NCI-H226 (cell line): ENCODE measurements at regions not wholly inside any gene's neighbourhood (a gene's known extent, or its start where the extent isn't known, plus 50 kb on each side); places are given as distances from the start of the nearest gene placed in this dataset.
A peak's percentile ranks its signal among the peaks of the same experiment; 100 is the strongest.

Experiments used
- DNase-seq: peaks from one replicate; pipeline ENCODE4 v3.0.0-alpha.2; 2015

DNA sequence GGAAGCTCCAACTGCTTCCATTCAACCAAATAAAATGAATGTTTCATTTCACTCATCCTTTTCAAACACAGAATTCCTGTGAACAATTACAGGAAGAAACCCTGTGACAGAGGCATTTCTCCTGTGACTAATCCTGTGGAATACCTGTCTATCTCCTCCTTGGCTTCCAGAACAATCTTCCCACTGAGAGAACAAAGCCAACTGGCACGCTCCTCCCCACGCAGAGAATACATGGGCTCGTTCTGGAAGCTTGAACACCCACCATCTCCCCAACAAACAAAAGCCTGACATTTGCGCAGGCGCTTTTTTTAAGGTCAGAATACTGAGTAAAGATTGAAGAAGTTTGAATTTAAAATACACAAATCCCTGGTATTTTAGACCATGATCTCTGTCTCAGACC, 104.7 kb upstream of the SLC66A3 start:
- DNase-seq, result no peak

DNA sequence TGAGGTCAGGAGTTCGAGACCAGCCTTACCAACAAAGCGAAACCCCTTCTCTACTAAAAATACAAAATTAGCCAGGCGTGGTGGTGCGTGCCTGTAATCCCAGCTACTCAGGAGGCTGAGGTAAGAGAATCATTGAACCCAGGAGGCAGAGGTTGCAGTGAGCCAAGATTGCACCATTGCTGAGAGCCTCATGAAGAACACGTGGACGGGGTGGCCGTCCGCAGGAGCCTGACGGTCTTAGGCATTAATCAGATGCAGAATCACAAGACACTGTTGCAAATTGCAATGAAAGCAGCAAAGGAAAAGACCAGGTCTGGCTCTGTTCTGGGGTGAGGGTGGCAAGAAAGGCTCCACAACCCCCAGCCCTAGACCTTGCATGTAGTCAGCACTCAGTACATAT, 104.0 kb upstream of the SLC66A3 start:
- DNase-seq, result no peak

DNA sequence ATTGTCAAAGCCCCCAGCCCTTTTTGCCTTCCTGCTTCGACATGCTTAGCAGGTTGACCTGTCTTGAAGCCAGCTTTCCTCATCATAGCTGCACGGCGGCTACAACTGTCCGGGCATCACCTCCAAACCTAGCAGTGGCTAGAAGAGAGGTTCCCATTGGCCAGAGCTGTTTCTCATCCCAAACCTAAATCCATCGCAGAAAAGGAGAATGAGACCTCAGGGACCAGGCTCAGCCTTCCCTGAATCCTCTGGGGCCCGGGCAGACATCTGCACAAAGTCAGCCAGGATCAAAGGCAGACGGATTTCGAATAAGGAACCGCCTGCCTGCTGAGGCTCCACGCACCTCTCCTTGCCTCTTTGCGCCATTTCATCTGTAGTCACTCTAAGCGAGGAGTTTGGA, 101.7 kb upstream of the SLC66A3 start:
- no peak for DNase-seq

DNA sequence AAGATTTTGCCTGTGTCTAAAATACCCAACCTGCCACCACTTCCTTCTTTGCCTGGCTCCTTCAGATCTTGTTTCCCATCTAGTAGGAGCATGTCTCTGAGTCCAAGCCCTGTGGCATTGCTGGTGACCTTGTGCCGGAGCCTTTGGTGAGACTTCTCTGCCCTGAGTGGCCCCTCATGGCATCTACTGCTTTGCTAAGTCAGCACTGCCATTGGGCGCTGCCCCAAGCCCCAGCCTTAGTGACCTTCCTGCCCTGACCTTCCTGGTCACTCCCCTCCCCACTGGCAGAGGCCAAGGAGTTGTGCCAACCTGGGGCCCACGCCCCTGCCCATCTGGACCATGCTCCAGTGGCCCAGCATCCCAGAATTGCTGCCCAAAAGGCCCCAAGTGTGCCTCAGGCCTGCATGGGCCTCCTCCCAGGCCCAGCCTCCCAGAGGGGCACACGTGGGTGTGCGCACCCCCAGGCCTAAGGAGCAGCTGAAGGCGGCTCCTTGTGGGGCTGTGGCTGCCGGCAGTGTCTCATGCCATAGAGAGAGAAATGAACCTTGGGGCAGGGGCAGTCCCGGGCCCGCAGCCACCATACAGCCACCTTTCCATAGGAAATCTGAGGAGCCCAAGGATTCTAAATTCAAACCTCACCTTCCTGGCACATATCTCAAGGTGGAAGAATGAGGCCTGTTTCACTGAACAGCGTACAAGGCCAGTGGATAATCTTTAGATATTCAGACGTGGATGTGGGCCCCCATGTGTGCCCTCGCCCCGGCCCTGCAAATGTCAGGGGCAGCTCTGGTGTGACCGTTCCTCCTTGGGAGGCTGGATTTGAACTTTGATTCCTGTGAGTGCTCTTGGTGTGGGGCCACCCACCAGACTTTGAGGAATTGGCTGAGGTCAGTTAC, 100.2 kb upstream of the SLC66A3 start:
- no peak for DNase-seq

DNA sequence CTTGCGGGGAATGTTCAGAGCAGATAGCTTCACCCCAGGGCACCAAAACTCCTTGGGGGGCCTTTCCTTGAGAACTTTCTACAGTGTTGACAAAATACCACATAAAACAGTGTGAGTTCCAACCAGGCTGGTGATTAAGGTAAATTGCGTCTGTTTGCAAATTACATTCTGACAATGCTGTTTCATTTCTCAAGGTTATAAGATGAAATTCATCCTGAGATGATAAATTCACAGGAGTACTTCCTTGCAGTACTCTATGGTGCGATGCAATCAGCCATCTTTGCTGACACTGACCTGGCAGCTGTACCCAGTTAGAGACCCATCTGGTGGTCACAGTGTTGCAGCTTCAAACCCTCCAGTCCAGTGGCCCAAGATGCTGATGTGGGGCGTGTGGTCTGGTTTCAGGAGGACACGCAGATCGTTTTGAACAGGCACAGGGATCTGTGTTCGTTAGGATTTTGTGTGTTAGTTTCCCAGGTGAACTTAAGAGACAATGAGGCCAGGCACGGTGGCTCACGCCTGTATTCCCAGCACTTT, 99.5 kb upstream of the SLC66A3 start:
- no peak for DNase-seq

DNA sequence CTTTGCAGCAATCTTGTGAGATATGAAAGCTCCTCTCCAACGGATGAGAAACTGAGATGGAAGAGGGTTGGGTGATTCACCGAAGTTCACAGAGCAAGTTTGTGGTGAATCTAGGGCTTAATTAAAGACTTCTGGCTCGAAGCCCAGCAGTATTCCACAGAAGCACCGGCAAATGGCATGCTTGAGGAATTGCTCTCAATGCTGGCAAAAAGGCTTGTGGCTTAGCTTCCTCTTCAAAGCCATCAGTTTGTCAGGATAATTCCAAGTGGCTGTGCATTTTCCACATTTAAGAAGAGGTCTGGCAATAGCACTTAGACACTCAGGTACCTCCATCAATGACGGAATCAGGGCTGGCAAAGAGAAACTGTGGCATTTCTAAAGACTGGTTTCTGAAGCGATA, 98.7 kb upstream of the SLC66A3 start:
- peak; percentile 51 for DNase-seq

DNA sequence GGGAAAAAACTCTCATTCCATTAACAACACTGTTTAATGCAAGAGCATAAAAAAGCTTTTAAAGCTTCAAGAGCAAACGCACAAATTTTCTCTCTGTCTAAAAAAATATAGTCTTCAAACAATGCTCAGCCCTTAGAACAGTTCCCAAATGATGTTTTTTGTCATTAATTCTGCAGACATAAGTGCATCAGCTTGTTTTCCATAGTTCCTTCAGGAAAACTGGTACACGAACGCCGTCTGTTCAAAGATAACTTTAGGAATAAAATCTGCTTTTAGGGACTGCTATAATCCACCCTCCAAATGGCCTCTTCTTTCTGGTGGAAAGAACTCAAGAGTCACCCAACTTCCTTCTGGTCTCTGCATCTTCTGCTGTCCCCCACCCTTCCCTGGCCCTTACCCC, 98.2 kb upstream of the SLC66A3 start:
- no peak for DNase-seq

DNA sequence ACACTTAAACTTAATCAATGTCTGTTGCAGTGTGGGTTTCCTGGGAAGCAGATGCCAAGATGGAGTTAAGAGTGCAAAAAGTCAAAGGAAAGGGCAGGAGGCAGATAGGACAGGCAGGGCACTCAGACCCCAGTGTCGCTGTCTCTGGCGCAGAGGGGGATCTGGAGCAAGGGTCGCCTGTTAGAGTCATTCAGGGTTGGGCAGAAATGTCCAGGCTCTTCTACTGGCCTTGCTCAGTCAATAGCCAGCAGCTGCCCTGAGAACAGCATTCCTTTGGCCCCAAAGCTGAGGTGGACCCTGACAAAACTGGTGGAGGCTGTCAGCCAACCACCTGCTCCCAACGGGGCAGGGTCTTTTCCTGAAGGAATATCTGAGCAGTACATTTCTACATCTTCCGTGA, 97.1 kb upstream of the SLC66A3 start:
- no peak for DNase-seq

DNA sequence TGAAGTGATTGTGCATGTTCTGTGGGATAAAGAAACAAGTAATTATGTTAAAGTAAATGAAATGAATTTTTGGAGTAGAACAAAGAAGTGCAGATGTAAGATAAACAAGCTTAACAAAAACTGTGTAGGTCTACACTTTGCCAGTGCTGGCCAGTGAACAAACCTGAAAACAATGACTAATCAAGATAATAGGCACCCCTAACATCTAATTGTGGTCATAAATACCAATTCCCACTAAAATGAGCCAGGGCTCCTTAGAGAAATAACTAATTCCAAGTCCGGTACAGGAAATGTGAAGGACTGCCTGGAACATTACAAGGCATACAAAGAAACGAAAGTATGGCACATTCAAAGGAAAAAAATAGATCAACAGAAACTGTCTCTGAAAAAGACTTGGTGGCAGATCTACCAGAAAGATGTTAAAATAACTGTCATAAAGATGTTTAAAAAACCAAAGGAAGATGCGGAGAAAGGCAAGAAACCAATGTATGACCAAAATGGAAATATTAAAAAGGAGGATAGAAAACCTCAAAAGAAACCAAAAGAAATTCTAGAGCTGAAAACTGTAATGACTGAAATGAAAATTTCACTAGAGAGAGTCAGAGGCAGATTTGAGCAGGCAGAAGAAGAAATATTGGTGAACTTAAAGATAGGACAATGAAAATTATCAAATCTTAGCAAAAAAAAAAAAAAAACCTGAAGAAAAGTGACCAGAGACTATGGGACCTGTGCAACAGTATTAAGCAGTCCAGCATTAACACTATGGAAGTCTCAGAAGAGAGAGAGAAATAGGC, 94.7 kb upstream of the SLC66A3 start:
- no peak for DNase-seq

DNA sequence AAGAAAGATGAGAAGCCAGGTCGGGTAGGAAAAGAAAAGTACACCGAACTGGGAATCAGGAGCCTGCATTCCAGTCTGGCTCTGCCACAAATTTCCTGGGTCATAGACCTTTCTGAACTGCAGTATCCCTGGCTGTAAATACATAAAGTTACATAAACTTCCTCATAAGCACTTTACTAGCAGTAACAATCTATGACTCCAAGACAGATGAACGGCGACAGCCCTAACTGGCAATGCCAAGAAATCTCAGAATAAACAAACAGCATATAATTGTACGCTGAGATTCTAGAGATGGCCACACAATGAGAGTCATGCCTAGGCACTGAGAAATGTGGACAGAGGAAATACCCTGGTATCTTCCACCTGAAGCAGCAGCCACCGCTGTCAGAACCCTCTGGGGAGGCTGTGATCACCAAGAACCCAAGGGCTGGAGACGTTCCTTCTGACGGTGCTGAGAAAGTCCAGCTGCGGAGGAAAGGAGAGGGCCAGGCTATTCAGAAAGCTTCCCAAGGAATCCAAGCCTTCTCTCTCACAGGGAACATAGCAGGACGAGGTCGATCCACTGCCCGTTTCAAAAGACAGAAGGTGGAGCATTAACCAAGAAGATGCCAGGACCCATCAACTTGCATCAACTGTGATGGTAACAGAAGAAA, 89.3 kb upstream of the SLC66A3 start:
- DNase-seq, result no peak

DNA sequence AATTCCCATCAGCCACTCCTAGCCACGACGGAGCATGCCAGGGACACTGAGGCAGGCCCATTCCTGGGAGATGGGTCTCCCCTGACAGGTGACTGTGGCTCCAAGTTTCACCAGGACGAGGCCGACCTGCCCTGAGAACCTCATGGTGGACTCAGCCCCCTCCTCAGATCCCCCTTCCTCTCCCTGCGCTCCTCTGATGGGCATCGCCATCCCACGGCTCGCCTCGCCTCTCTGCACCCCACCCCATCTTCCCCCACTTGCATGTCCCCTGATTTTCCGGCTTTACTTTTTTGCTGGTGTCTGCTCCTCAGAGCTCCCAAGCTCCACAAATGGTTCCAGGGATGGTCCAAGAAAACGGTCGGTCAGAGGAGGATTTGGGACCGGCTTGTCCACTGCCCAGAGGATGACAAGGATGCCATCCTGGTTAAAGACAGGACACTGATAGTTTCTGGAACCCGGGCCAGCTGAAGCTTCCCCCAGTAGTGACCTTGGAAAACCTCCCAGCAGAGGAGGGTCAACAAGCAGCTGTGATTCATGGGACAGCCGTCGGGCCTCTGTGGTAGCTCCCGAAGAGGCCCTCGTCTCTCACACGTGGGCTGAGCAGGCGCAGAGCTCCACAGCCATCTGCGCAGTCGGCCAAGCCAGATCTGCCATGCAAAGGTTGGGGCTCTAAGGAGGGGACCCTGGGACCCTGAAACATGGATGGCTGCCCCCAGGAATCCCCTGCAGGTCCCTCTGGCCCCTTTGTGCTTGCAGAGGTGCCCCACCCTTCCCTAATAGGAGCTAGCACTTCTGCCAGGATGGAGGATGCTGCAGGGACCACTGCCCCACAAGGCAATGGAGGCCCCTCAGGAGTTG, 87.8 kb upstream of the SLC66A3 start:
- no peak for DNase-seq

DNA sequence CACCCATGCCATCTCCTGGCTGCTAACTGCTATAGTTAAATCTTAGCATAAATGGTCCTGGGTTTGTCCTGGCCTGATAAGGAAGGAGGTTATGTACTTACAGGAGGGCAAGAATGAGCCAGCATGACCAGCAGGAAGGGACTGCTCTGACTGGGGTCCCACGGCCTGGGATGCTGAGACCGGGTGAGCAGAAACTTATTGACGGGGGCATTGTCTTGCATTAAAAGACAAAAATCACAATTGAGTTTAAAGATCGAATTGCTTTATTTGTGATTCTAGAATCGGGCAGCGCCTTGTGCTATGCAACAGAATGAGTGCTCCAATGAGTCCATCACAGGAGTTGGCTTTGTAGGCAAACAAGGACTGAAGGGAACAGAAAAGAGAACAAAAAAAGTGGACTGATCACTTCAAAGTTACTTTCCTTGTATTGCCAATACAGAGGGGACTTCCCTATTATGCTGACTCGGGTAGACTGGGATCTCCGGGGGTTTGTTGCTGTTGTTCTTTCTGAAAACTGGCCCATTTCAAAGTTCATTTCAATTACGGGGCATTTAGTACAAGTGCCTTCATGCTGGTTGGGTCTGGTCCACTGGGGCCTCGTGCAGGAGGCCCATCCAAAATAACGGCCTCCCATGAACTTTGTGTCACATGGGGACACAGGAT, 87.1 kb upstream of the SLC66A3 start:
- DNase-seq, result no peak

DNA sequence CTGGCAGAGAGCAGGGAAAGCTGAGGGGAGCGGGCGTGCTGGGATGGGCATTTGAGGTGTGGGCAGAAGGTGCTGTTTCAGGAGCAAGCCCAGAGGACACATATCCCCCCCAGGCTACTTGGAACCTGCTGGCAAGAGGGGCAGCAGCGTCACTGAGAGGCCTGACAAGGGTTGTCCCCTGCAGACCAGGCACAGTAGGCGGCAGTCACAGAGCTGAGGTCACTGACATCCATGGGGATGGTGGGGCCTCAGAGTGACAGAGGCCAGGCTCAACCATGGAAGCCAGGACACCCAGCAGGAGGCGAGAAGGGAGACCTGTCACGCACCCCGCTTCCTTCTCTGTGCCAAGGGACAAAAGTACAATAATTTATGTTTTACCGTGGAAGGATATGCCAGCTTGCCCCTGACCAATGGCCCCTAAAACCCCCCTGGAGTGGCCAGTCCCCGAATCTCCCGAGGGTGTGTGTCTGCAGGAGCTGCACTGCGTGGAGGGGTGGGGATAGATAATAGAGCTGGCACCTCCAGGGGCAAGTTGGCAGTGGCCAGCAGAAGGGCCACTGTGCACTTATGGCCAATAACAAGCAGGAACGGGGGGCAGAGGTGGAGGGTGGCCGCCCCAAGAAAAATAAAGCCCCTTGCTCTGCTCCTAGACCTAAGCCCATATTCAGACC, 86.3 kb upstream of the SLC66A3 start:
- DNase-seq, result no peak

DNA sequence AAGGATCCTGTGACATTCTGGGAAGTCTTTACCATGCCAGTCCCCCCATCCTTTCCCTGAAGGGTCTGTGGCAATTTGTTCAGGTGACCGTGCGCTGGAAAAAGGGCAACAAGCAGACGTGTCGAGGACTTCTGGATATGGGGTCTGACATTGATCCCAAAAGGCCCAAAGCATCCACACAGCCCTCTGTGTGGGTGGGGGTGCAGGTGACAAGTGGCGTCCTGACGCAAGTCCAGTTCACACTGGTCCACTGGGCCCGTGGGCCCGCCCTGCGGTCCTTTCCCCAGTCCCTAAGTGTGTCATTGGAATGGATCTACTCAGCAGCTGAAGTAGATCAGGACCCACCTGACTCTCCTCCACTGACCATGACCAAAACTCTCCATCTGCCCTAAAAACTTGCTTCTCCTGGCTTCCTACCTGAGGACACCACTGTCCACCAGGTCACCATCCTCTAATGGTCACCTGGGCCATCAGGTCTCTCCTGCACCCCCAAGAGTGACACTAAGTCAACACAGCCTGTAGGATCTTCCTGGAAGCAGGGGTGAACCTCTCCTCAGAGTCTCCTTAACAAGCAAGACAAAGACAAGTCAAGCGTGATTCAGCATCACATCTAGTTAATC, 85.6 kb upstream of the SLC66A3 start:
- no peak for DNase-seq

DNA sequence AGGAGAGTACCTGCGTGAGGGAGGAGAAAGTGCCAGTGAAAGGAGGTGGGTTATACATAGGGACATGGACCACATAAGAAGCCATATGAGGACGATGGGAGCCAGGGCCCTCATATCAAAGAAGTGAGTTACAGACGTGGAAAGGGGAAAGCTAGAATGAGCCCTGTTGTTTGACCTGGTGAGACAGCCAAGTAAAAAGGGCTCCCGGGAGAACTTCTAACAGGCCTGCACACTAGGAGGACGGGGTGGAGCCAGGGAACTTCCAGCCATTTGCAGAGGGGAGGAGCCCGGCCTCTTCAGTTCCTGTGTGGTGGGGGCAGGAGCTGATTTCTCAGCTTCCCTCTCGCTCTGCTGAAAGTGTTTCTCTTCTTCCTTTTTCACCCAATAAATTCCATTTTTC, 84.1 kb upstream of the SLC66A3 start:
- DNase-seq, result peak; percentile 3

DNA sequence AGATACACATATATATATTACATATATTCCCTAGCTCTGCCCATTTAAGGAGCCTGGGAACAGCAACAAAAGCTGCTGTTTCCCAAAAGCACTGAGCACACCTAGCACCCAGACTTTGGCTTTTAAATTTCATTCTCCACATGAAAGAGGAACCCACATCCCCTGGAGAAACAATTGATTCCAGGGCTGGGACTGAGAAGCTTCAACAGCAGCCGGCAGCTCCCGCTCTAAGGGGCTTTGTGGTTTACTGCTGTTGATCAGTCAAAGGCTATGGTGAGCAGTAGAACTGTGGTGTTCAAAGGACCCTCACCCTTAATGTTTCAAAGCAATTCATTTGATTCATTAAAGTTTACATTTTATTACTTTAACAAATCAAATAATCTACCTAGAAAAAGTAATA, 83.3 kb upstream of the SLC66A3 start:
- DNase-seq, result no peak

DNA sequence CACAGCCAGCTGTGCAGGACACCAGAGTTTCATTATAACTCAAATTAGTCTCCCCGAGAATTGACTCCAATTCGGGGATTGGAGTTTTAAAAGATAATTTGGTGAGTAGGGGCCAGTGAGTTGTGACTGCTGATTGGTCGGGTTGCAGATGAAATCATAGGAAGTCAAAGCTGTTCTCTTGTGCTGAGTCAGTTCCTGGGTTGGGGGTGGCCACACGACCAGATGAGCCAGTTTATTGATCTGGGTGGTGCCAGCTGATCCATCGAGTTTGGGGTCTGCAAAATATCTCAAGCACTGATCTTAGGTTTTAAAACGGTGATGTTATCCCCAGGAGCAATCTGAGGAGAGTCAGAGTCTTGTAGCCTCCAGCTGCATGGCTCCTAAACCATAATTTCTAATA, 82.7 kb upstream of the SLC66A3 start:
- no peak for DNase-seq

DNA sequence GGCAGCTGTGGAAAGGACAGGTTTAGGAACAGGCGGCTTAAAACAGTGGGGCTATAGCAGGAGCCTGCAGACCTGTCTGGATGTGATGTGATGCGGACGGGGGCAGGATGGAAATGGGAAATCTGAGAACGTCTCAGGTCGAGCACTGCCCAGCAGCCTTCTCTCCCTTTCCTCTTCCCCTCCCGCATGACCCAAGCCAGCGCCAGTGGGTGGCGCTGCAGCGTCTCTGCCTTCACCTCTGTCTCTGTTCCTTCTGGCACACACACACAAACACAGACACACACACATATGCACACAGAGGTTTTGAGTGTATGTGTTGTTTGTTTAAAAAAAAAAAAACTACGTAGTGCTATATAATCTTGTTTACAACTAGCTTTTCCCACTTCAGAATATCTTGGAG, 82.0 kb upstream of the SLC66A3 start:
- no peak for DNase-seq

DNA sequence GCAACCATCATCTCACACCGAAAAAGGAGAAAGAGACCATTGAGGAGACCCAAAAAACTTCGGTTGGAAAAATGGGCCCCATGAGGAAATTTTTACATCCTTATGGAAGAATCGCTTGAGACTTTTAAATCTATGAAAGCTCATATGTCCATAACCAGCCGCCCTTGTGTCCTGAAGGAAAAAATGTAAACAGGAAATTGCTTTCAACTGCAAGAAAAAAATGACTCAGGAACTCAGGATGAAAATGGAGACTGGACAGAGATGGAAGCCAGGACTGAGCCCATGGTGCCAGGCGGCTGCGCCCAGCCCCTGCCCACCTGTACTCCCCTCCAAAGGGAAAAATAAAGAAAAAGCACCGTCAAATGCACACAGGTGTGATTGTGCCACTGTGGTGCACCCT, 81.5 kb upstream of the SLC66A3 start:
- DNase-seq, result no peak

DNA sequence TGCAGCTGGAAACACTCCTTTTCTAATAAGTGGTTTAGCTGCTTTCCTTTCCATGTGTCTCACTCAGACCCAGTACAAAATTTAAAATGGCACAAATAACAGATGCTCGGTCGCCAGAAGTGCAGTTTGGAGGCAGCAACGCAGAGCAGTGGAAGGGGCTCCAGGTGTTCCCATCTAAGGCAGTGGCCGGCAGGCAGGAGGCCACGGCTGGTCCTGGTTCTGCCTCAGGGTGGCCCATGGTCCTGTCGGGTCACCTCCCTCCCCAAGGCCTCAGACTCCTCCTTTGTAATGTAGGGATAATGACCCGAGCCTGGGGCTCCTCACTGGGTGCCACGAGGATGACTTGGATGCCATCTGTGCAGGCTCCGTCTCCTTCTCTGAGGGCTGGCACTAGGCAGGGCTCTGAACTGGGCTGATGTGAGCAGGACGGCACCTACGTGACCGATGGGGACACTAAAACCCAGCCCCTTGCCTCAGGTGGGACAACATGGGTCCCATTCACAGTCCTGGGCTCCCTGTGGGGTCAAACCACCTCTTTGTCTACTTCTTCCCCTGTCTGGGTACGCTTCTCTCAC, 80.9 kb upstream of the SLC66A3 start:
- DNase-seq, result no peak

DNA sequence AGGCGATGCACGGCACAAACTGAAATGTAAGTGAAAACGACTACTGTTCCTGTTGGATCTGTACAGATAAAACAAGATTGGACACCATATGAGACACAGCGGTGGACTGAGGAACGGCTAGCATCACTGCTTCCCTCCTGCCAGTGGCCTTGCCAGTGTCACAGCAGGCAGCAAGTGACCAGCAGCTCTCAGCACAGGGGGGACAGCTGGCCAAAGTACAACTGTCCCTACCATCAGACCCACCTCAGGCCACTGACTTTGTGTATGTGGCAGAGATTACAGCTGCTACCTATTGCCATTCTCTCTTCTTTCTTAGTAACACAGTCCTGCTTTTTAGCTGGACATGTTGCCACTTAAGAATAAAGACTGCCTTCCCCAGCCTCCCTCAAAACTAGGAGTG, 80.0 kb upstream of the SLC66A3 start:
- DNase-seq, result no peak
